ENCODE measurements at regions not wholly inside any gene's neighbourhood (a gene's known extent, or its start where the extent isn't known, plus 50 kb on each side); places are given as distances from the start of the nearest gene placed in this dataset.
"Not testable (repeated sequence)": the region's sequence is repeated elsewhere in the genome, so short reads cannot be mapped to it uniquely, and the experiment has no call there.

GRCh38 chr5:23139338-23140171 lies 286.4 kb upstream of the CDH12 start:
- TF ChIP-seq L3MBTL2 (conservative IDR thresholded peaks at IDR 0.05) (no peak), FOXA1 (IDR thresholded peaks at IDR 0.05) (no peak), TARDBP (IDR thresholded peaks at IDR 0.05) (no peak), FOXM1 (IDR thresholded peaks at IDR 0.05; ENCODE audit: borderline replicate concordance) (no peak), LEF1 (IDR thresholded peaks at IDR 0.05; ENCODE audit: borderline replicate concordance) (no peak), ELF4 (IDR thresholded peaks at IDR 0.05) (no peak), ZNF384 (IDR thresholded peaks at IDR 0.05) (no peak), ARNT (IDR thresholded peaks at IDR 0.05) (no peak), SUZ12 (IDR thresholded peaks at IDR 0.05) (no peak), SP1 (IDR thresholded peaks at IDR 0.05) (no peak), BHLHE40 (IDR thresholded peaks at IDR 0.05; ENCODE audit: borderline replicate concordance) (no peak), PKNOX1 (IDR thresholded peaks at IDR 0.05) (no peak), NFRKB (IDR thresholded peaks at IDR 0.05) (no peak), HDGF (IDR thresholded peaks at IDR 0.05; ENCODE audit: borderline replicate concordance) (no peak), CTBP1 (IDR thresholded peaks at IDR 0.05; ENCODE audit: borderline replicate concordance) (no peak), FOXK2 (IDR thresholded peaks at IDR 0.05) (no peak)
- CTCF ChIA-PET, result interaction anchor here (0.6 kb wide), 1 partner anchor 397 kb away, joined by 5 read pairs; no protein-coding TSS in a partner anchor
- POLR2A ChIA-PET, result no interaction called here
- peak; percentile 20 for DNase-seq (ENCODE audit: extremely low spot score)

GRCh38 chr5:23136958-23137357 lies 283.8 kb upstream of the CDH12 start:
- CTCF ChIA-PET, result no interaction called here
- TF ChIP-seq SP1 (IDR thresholded peaks at IDR 0.05), result no peak
- TF ChIP-seq FOXA1 (IDR thresholded peaks at IDR 0.05), result no peak
- no peak for TF ChIP-seq FOXK2 (IDR thresholded peaks at IDR 0.05)
- no peak for TF ChIP-seq LEF1 (IDR thresholded peaks at IDR 0.05; ENCODE audit: borderline replicate concordance)
- no peak for TF ChIP-seq ARNT (IDR thresholded peaks at IDR 0.05)
- no peak for TF ChIP-seq FOXM1 (IDR thresholded peaks at IDR 0.05; ENCODE audit: borderline replicate concordance)
- no peak for TF ChIP-seq TARDBP (IDR thresholded peaks at IDR 0.05)
- no peak for TF ChIP-seq HDGF (IDR thresholded peaks at IDR 0.05; ENCODE audit: borderline replicate concordance)
- no peak for TF ChIP-seq ZNF384 (IDR thresholded peaks at IDR 0.05)
- no peak for TF ChIP-seq BHLHE40 (IDR thresholded peaks at IDR 0.05; ENCODE audit: borderline replicate concordance)
- no peak for TF ChIP-seq SUZ12 (IDR thresholded peaks at IDR 0.05)
- no peak for DNase-seq (ENCODE audit: extremely low spot score)
- POLR2A ChIA-PET, result no interaction called here

- DNase-seq (ENCODE audit: extremely low spot score), result no peak
- POLR2A ChIA-PET, result no interaction called here
- CTCF ChIA-PET, result no interaction called here
- TF ChIP-seq LEF1 (IDR thresholded peaks at IDR 0.05; ENCODE audit: borderline replicate concordance) (no peak), SP1 (IDR thresholded peaks at IDR 0.05) (no peak), HDGF (IDR thresholded peaks at IDR 0.05; ENCODE audit: borderline replicate concordance) (no peak), ELF4 (IDR thresholded peaks at IDR 0.05) (no peak), SUZ12 (IDR thresholded peaks at IDR 0.05) (no peak), FOXM1 (IDR thresholded peaks at IDR 0.05; ENCODE audit: borderline replicate concordance) (no peak), CTBP1 (IDR thresholded peaks at IDR 0.05; ENCODE audit: borderline replicate concordance) (no peak), BHLHE40 (IDR thresholded peaks at IDR 0.05; ENCODE audit: borderline replicate concordance) (no peak), ZNF384 (IDR thresholded peaks at IDR 0.05) (no peak), ARNT (IDR thresholded peaks at IDR 0.05) (no peak)
Measured at GRCh38 chr5:23132231-23132630, 279.1 kb upstream of the CDH12 start.

- CTCF ChIA-PET, result no interaction called here
- TF ChIP-seq PKNOX1 (IDR thresholded peaks at IDR 0.05), result peak; percentile 79
- TF ChIP-seq ARNT (IDR thresholded peaks at IDR 0.05), result no peak
- POLR2A ChIA-PET, result no interaction called here
- no peak for DNase-seq (ENCODE audit: extremely low spot score)
Measured at GRCh38 chr5:23112237-23112636, 259.1 kb upstream of the CDH12 start.

- ChIA-PET POLR2A (no interaction called here), CTCF (no interaction called here)
- no peak for TF ChIP-seq PKNOX1 (IDR thresholded peaks at IDR 0.05)
- no peak for TF ChIP-seq BHLHE40 (IDR thresholded peaks at IDR 0.05; ENCODE audit: borderline replicate concordance)
- no peak for TF ChIP-seq FOXK2 (IDR thresholded peaks at IDR 0.05)
- TF ChIP-seq TARDBP (IDR thresholded peaks at IDR 0.05), result no peak
- no peak for TF ChIP-seq ZNF384 (IDR thresholded peaks at IDR 0.05)
- TF ChIP-seq FOXA1 (IDR thresholded peaks at IDR 0.05), result no peak
- no peak for TF ChIP-seq SP1 (IDR thresholded peaks at IDR 0.05)
- TF ChIP-seq SUZ12 (IDR thresholded peaks at IDR 0.05), result no peak
- no peak for TF ChIP-seq HDGF (IDR thresholded peaks at IDR 0.05; ENCODE audit: borderline replicate concordance)
- TF ChIP-seq L3MBTL2 (conservative IDR thresholded peaks at IDR 0.05), result no peak
- TF ChIP-seq LEF1 (IDR thresholded peaks at IDR 0.05; ENCODE audit: borderline replicate concordance), result no peak
- DNase-seq (ENCODE audit: extremely low spot score), result no peak
Measured at GRCh38 chr5:23105021-23105420, 251.9 kb upstream of the CDH12 start.

GRCh38 chr5:23103566-23103965 lies 250.4 kb upstream of the CDH12 start:
- ChIA-PET CTCF (no interaction called here), POLR2A (no interaction called here)
- no peak for DNase-seq (ENCODE audit: extremely low spot score)
- no peak for TF ChIP-seq PKNOX1 (IDR thresholded peaks at IDR 0.05)
- TF ChIP-seq NFRKB (IDR thresholded peaks at IDR 0.05), result no peak
- no peak for TF ChIP-seq ZNF384 (IDR thresholded peaks at IDR 0.05)
- no peak for TF ChIP-seq SP1 (IDR thresholded peaks at IDR 0.05)
- no peak for TF ChIP-seq SUZ12 (IDR thresholded peaks at IDR 0.05)
- TF ChIP-seq ARNT (IDR thresholded peaks at IDR 0.05), result no peak
- no peak for TF ChIP-seq BHLHE40 (IDR thresholded peaks at IDR 0.05; ENCODE audit: borderline replicate concordance)
- TF ChIP-seq ELF4 (IDR thresholded peaks at IDR 0.05), result no peak
- TF ChIP-seq FOXA1 (IDR thresholded peaks at IDR 0.05), result no peak
- no peak for TF ChIP-seq L3MBTL2 (conservative IDR thresholded peaks at IDR 0.05)

- POLR2A ChIA-PET; CTCF ChIA-PET; DNase-seq (ENCODE audit: extremely low spot score): not testable (repeated sequence)
Measured at GRCh38 chr5:23095418-23095817, 242.3 kb upstream of the CDH12 start.

Measured in HEK293T (cell line).